ENCODE measurements at regions not wholly inside any gene's neighbourhood (a gene's known extent, or its start where the extent isn't known, plus 50 kb on each side); places are given as distances from the start of the nearest gene placed in this dataset.
"Not testable (repeated sequence)": the region's sequence is repeated elsewhere in the genome, so short reads cannot be mapped to it uniquely, and the experiment has no call there.

GRCh38 chr4:14371131-14371530 lies 631.1 kb upstream of the CPEB2 start:
- no peak for DNase-seq (ENCODE audit: low read depth)

GRCh38 chr4:14375816-14376215 lies 626.5 kb upstream of the CPEB2 start:
- no peak for DNase-seq (ENCODE audit: low read depth)

GRCh38 chr4:14379183-14379582 lies 623.1 kb upstream of the CPEB2 start:
- DNase-seq (ENCODE audit: low read depth): no peak

GRCh38 chr4:14383652-14384051 lies 618.6 kb upstream of the CPEB2 start:
- DNase-seq (ENCODE audit: low read depth): no peak

GRCh38 chr4:14384824-14385223 lies 617.5 kb upstream of the CPEB2 start:
- no peak for DNase-seq (ENCODE audit: low read depth)

- DNase-seq (ENCODE audit: low read depth): no peak
Observed at GRCh38 chr4:14386196-14386595, 616.1 kb upstream of the CPEB2 start.

- DNase-seq (ENCODE audit: low read depth): no peak
Observed at GRCh38 chr4:14387647-14388046, 614.6 kb upstream of the CPEB2 start.

- no peak for DNase-seq (ENCODE audit: low read depth)
Observed at GRCh38 chr4:14392378-14392777, 609.9 kb upstream of the CPEB2 start.

- DNase-seq (ENCODE audit: low read depth): no peak
Observed at GRCh38 chr4:14396183-14396582, 606.1 kb upstream of the CPEB2 start.

- no peak for DNase-seq (ENCODE audit: low read depth)
Observed at GRCh38 chr4:14399848-14400247, 602.4 kb upstream of the CPEB2 start.

- DNase-seq (ENCODE audit: low read depth): no peak
Observed at GRCh38 chr4:14400307-14400706, 602.0 kb upstream of the CPEB2 start.

GRCh38 chr4:14403132-14403531 lies 599.1 kb upstream of the CPEB2 start:
- DNase-seq (ENCODE audit: low read depth): no peak

GRCh38 chr4:14404730-14405129 lies 597.6 kb upstream of the CPEB2 start:
- no peak for DNase-seq (ENCODE audit: low read depth)

- no peak for DNase-seq (ENCODE audit: low read depth)
Observed at GRCh38 chr4:14410516-14410915, 591.8 kb upstream of the CPEB2 start.

GRCh38 chr4:14415146-14415545 lies 587.1 kb upstream of the CPEB2 start:
- no peak for DNase-seq (ENCODE audit: low read depth)

- no peak for DNase-seq (ENCODE audit: low read depth)
Observed at GRCh38 chr4:14419516-14419915, 582.8 kb upstream of the CPEB2 start.

GRCh38 chr4:14426297-14426696 lies 576.0 kb upstream of the CPEB2 start:
- DNase-seq (ENCODE audit: low read depth): not testable (repeated sequence)

- DNase-seq (ENCODE audit: low read depth): no peak
Observed at GRCh38 chr4:14428125-14428524, 574.2 kb upstream of the CPEB2 start.

GRCh38 chr4:14431155-14432134 lies 570.8 kb upstream of the CPEB2 start:
- DNase-seq (ENCODE audit: low read depth): no peak

GRCh38 chr4:14434483-14434882 lies 567.8 kb upstream of the CPEB2 start:
- no peak for DNase-seq (ENCODE audit: low read depth)

GRCh38 chr4:14434916-14435315 lies 567.4 kb upstream of the CPEB2 start:
- DNase-seq (ENCODE audit: low read depth): no peak

GRCh38 chr4:14441561-14441960 lies 560.7 kb upstream of the CPEB2 start:
- no peak for DNase-seq (ENCODE audit: low read depth)

GRCh38 chr4:14445882-14446281 lies 556.4 kb upstream of the CPEB2 start:
- DNase-seq (ENCODE audit: low read depth): no peak

GRCh38 chr4:14446311-14446710 lies 556.0 kb upstream of the CPEB2 start:
- DNase-seq (ENCODE audit: low read depth): no peak

Measured in GM04503 (cell line).